GM21381 (cell line): ENCODE measurements at regions not wholly inside any gene's neighbourhood (a gene's known extent, or its start where the extent isn't known, plus 50 kb on each side); places are given as distances from the start of the nearest gene placed in this dataset.
"Not testable (repeated sequence)": the region's sequence is repeated elsewhere in the genome, so short reads cannot be mapped to it uniquely, and the experiment has no call there.

Experiments used
- ATAC-seq: cut with Tn5 transposase; IDR thresholded peaks from one replicate; pipeline ENCODE4 v1.9.1; 2021; ENCODE audit warnings: mild to moderate bottlenecking, moderate library complexity; ENCODE audit not compliant: unreplicated experiment

DNA sequence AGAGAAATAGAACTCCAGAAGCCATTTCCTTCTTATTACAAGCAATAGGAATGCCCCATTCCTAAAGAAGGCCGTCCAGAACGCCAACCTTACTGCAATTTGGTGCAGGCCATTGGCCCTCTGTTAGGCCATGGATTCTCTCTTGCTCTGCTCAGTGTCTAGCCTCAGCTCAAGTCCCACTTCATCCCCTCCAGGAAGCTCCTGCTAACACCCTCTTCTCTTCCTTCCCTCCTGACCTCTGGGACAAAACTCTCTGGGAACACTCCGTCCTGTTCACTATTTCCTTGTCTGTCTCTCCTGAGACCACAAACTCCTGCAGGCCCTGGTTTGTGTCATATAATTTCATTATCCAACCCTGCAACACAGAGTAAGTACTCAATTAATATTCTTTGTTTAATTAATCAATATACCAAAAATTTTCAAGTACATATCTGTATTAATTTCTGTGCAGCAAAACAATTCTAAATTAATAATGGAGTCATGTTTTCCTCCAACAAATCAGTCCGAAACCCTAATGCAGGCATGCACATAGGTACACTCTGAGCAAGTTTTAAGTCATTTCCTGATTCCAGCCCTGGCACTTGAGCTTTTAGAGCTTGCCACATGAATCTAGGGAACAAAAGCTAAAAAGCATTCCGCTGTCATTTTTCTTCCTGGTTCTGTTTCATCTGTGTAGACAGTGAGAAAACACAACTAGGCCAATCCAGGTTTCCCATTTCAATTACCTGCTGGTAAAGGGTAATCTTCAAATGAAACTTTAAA, 245.3 kb downstream of the SETD4 start:
- no peak for ATAC-seq

DNA sequence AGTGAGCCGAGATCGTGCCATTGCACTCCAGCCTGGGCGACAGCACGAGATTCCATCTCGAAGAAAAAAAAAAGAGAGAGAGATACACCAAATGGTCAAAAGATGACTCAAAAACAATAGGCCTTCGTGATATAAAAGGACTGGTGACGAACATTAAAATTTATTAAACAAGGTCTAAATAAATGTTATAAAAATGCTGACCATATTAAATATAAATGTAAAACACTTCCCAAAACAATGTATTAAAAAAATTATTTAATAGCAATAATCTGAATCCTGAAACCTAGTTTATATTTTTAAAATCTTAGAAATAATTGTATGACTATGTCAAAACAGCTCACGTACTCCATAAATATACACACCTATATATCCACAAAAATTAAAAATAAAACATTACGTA, 247.6 kb downstream of the SETD4 start:
- no peak for ATAC-seq

DNA sequence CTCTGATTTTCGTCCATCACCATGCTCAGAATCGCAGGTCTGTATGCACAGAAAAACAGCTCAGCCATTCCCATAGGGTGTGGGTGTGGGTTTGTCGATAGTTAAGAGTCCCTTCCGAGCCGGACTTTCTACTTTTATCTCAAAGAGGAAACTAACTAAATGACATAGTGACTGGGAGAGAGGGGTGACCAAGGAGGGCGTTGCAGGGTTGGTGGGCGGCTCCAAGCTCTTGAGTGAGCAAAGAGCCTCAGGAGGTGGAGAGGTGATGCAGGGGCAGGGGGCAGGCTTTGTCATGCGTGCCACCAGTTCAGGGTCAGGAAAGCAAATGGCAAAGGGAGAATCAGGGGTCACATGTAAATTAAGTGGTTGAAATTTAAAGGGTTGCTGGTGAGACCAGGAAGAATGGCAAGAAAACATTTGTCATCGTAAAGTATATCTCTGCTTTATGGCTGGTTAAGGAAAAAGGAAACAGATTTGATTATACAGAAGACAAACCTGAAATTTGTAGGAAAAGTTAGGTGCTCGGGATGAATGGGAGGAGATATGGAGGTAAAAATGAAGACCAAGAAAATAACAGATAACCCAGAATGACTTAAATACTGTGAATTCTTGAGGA, 249.0 kb downstream of the SETD4 start:
- ATAC-seq, result no peak

DNA sequence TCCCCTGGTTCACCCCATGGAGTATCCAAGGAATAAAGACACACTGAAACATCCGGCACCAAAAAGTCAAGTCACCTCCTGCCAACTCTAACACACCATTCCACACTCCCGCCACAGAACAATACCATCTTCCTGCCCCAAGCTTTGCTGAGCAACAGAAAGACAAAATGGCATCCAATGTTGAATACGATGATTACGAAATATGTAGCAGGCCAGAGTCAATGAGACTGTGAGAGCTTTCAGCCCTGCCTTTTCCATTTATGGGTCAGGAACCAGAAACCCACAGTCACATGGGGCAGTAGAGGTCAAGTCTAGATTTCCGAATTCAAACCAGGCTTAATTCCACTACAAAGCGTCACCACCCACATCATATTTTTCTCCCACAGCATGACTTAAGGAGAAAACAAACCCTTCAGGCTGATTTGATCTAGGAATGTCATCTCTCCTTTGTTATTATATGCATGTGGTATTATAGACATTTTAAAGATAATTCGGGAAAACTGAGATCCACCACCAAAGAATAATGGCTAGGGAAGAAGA, 249.8 kb downstream of the SETD4 start:
- no peak for ATAC-seq

DNA sequence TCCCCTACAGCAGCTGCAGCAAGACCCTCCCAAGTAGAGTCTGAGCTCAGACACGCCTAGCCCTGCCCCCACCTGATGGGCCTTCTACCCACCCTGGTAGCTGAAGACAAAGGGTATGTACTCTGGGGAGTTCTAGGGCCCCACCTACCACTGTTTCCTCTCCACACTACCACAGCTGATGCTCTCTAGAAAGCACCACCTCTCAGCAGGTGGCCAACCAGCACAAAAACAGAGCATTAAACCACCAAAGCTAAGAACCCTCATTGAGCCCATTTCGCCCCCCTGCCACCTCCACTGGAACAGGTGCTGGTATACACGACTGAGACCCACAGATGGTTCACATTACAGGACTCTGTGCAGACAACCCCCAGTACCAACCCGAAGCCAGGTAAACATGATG, 258.9 kb downstream of the SETD4 start:
- no peak for ATAC-seq

DNA sequence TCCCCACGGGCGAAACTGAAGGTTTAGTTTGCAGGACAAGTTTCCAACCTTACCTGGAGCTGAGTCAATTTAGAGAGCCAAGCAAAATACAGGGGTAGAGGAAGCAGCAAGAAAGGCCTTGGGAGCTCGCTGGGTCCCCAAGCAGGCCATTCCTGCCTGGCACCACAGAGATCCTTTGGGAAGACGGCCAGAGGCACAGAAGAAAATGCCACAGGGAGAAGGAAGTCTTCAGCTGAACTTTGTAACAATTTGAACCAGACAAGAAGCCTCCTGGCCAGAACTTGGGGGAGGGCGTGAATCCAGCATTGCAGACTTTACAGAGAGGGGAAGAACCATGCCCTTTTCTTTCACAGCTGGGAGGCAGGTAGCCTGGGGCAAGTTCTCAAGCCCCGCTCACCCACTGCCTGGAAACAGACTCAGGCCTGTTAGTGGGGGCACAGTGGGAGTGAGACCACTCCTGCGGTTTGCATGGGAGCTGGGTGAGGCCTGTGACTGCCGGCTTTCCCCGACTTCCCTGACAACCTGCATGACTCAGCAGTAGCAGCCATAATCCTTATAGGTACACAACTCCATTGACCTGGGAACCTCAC, 259.4 kb downstream of the SETD4 start:
- not testable (repeated sequence) for ATAC-seq

DNA sequence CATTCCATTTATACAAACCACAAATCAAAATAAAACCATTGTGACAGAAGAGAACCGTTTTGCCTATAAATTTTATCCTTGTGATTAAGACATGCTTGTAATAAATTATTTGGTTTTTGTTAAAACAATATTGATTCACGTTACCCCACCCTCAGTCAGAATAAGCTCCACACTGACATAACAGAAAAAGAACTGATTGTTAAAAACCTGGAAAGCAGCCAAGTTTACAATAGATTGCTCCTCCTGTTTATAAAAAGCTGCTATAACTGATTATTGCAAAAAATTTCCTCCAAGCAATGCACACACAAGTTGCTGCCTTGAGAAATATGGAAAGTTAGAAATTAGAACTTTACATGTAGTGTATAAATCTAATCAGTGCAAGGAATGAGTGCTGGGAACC, 263.5 kb downstream of the SETD4 start:
- no peak for ATAC-seq

DNA sequence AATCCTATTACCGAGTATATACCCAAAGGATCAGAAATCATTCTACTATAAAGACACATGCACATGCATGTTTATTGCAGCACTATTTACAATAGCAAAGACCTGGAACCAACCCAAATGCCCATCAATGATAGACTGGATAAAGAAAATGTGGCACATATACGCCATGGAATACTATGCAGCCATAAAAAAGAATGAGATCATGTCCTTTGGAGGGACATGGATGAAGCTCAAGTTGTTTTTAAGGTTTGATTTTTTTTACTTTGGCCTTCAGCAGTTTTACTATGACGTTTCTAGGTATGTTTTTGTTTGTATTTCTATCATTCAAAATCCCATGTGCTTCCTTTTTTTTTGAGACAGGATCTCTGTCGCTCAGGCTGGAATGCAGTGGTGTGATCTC, 265.8 kb downstream of the SETD4 start:
- ATAC-seq, result not testable (repeated sequence)

DNA sequence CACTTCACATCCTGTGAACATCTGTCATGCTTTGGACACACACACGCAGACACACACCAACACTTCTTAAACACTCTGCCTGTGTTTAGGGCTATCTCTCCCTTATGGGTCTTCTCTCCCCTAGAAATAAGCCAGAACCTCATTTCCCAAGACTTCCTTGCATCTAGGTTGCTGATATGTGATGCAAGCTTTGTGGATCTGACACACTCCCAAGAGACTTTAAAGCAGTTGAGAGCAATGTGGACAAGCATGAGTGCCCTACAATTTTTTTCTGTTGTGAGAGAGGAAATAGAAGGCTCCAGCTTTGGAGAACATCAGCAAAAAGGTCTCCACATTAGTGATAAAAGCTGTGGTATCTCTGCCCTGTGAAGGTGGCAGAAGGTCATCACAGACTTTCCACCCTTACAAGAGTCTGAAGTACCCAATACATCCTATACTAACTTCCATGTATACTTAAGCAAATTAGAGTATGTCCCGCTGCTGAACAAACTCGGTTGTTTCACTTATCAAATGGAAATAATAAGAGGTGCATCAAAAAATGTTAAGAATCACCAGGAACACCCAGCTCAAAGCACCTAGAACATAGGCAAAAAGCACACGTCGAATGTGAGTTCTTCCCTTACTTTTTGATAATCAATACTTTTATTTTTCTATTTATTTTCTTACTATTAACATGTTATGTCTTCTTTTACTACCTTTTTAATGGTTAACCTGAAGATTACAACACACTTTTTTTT, 267.6 kb downstream of the SETD4 start:
- no peak for ATAC-seq

DNA sequence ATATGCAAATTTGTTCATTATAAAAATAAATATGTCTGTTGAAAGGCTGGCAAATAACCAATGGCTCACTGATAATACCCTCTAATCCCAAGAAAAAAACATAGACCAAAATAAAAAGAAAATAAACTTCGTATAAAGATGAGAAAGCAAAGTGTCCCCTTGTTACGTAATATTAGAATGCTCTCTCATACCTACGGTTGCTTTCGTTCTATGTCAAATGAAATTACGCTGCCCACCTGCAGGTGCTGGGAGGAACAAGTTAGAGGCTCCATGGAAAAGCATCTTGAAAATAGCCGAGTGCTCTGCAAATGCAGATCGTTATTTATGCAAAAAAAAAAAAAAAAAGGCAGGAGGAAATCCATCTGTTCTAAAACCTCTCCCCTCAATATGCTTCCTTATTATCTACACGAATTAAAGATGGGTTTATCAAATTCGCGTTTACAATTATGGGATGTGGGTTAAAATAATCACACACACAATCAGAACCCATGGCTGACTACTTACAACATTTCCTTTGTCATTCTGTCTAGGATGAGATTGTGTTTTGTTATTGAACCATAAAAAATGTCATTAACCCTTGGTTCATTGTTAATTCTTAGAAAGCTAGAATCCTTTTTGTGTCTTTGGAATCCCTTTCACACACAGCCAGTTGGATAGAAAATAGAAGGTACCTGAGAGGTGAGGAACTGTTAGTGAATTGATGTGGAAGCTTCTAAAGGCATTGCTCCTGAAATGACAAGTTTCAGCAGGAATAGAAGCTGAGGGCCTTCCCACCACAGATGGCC, 268.6 kb downstream of the SETD4 start:
- no peak for ATAC-seq

DNA sequence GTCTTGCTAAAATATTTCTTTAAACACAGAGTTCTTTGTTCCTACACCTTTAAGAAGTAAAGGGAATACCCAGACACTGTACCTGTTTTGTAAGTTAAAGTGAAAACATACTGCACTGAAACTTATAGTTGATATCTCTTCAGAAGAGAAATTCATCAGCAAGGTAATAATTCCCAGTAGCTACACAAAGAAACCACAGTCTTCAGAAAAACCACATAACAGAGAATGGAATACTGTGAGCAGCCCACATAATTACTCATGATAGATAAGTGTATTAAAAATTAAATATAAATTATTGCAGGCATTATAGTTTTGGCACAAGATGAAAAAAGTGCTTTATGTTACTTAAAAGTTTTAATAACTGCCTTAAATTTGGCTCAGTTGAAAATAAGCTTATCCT, 276.6 kb downstream of the SETD4 start:
- ATAC-seq, result no peak

DNA sequence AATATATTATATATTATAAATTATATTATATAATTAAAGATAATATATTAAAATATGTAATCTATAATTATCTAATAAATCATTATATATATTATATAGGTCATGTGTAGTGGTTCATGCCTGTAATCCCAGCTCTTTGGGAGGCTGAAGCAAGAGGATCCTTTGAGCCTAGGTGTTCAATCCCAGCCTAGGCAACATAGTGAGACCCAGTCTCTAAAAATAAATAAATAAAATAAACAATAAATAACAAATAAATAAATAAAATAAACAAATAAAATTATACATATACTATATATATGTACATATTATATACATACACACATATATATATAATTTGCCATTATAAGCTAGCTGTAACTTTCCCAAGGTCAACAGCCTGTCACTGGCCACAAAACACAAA, 277.7 kb downstream of the SETD4 start:
- no peak for ATAC-seq

DNA sequence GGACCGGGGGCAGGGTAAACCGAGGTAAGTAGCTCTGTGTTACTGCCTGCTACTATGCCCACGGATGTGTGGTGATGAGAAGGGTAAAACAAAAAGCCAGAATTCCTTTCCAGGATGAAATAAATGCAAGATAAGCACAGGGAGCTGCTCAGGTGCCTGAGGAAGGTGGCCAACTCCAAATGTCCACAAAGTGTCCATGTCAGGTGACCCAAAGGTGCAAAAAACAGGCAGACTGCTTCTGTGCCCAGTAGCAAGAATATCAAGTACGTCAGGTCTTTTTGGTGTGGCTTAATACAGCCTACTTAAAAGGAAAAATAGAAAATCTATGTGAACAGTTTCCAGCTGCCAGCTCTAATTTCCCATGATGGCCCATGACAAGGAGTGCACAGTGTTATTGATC, 279.3 kb downstream of the SETD4 start:
- no peak for ATAC-seq

DNA sequence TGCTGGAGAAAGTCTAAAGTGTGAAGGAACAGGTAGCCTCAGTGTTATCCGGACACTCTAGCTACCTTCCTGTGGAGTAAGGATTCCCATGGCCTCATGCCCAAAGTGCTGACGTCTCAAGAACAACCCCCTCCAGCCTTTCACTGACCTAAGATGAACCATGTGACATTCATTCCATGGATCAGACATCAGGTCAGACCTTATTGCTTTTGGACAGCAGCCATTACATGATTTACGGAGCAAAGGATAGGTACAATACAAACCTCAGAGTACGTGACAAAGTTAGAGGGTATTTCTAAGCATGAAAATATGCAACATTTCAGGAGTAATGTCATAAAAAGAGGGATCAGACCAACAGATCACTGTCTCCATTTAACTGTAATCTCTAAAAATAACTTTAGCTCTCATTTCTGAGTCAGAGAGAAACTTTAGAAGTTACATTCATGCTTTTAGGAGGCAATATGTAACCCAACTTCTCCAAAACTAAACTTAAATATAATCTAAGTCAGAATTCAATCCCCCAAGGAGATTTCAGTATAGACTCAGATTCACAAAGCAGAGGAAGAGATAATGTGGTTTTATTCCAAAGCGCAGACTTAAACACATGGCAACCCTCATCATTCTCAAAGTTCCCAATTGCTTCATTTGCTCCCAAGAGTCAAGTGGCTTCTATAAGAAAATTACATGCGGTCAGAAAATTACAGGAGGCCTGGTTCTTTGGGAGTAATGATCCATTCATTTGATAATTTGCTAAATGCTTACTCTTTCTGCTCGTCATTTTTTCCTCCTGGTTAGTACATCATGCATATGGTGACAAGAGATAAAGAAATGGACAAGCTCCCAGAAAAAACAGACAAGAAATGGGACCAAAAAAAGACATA, 280.4 kb downstream of the SETD4 start:
- no peak for ATAC-seq

DNA sequence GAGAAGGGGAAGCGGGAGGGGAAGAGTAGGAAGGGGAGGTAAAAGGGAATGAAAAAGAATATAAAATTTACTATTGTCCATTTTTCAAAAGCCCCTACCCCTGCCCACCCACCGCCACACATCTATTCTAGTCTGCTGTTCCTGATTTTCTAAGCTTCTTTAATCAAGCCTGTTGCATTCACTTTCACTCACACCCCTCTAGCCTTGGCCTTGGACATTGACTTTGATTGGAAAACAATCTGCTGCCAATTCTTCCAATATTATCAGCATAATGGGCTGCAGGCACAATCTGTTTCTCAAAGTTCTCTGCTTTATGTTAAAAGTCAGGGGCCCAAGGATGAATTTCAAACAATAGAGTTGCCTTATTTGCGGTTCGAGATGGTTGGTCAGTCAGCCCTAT, 281.2 kb downstream of the SETD4 start:
- ATAC-seq, result no peak

DNA sequence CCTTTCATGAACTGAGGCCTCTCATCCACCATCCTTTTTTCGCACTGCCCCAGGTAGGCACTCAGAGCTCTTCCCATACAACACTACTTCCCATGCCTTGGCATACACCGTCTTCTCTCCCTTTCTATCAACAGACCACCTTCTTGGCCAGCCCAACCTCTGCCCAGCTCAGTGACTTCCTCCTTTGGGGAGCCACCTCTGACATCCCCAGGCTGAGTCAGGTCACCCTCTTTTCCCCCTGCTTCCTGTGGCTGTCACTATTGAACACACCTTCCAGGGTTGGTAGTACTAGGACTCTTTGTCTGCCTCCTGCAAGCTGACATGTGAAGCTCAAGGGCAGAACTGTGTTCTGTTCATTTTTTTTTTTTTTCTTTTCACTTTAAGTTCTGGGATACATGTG, 283.2 kb downstream of the SETD4 start:
- ATAC-seq, result no peak

DNA sequence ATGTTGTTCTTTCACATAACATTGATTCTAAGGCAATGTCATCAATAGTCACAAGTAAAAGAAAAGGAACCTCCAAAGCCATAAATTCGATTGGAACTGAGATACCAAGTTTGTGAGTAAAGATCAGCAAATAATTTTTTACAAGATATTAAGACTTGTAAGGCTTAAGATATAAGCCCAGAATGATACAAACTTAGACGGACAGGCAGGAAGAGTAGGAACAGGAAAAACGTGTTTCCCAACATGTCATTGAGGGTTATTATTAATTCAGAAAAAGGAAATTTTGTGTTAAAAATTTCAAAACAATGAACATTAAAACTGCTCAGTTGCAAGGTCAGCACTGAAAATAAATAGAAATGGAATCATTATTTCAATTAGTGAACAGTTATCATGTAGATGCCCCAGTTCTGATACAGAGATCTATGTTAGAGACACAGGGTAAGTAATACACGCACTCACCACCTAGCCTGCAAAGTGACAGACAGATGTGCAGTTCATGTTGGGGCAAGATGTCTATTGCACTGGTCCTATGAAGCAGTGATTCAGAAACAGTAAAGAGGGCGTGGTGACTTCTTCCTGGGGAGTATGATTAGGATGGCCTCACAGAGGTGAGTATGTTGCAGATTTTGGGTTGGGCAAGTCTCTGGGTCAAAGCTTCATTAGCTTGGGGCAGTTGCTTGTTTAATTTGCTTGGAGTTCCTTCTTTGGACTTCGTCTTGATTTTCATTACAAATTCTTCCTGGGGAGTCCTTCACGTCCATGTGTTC, 284.4 kb downstream of the SETD4 start:
- no peak for ATAC-seq

DNA sequence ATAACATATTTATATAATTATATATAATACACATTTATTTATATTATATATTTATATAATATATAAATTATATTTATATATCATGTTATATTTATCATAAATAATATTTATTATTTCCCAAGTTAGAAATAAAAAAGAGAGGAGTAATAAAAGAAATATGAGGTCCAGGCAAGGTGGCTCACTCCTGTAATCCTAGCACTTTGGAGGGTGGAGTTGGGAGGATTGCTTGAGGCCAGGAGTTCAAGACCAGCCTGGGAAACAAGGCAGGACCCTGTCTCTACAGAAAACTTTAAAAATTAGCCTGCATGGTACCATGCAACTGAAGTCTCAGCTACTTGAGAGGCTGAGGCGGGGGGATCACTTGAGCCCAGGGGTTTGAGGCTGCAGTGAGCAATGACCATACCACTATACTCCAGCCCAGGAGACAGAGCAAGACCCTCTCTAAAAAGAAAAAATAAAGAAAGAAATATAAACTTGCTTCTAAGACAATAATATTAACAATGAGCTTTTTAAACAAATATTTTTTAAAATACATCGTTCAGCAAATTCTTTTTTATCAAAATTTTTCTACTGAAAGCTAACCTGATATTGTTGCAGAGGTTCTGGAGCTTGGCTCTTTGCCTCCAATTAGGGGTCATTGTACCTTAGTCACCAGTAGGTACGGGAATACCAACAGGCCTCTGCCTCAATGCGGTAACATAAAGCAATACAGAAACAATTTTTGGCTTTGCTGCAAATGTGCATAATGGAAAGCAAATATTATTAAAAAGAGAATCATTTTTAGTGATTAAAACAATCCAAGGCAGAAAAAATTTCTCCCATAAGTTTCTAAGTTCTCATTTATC, 290.0 kb downstream of the SETD4 start:
- no peak for ATAC-seq
